IMR-90 (cell line): ENCODE measurements at regions not wholly inside any gene's neighbourhood (a gene's known extent, or its start where the extent isn't known, plus 50 kb on each side); places are given as distances from the start of the nearest gene placed in this dataset.

Source experiments
- ATAC-seq: fragments of 200-7000 bp; cut with Tn5 transposase; 2 replicates; pipeline ENCODE4 v1.9.1; 2020; ENCODE audit warnings: low read depth, mild to moderate bottlenecking, moderate library complexity
- BruUV-seq: library from RNA; stranded (reverse); fragments of 400-500 nt; replicated peaks from 2 replicates; lab custom pipeline; 2021; lab: Mats Ljungman, UMichigan
- CTCF ChIA-PET: fragments of 300-600 bp; formaldehyde crosslinking; extraction: SDS; loops from one replicate; lab custom pipeline; 2021; ENCODE audit warnings: antibody characterized with exemption; lab: Yijun Ruan, JAX
- POLR2A ChIA-PET: fragments of 300-600 bp; sonication (Branson Sonifier 250); formaldehyde crosslinking; loops from one replicate; lab custom pipeline; 2022; ENCODE audit warnings: antibody characterized with exemption; ENCODE audit not compliant: unreplicated experiment; lab: Charles Lee
- DNase-seq: peaks from one replicate; pipeline ENCODE4 v3.0.0; 2013
- H2AFZ ChIP-seq: replicated peaks from 2 replicates; pipeline ENCODE3; 2013; ENCODE audit warnings: low read length, mild to moderate bottlenecking; ENCODE audit not compliant: poor library complexity
- H2AK5ac ChIP-seq: 2 replicates; pipeline ENCODE4 v1.6.1; 2013; ENCODE audit warnings: low read depth, low read length, inconsistent platforms
- H2AK9ac ChIP-seq: replicated peaks from 2 replicates; pipeline ENCODE3; 2013; ENCODE audit warnings: mild to moderate bottlenecking, low read depth, low read length, moderate library complexity; ENCODE audit not compliant: poor library complexity
- H2BK120ac ChIP-seq: 2 replicates; pipeline ENCODE4 v1.6.1; 2013; ENCODE audit warnings: low read depth, low read length, inconsistent platforms
- H2BK15ac ChIP-seq: 3 replicates; pipeline ENCODE4 v1.6.1; 2013; ENCODE audit warnings: low read depth, low read length, inconsistent platforms
- H2BK20ac ChIP-seq: 2 replicates; pipeline ENCODE4 v1.6.1; 2013; ENCODE audit warnings: low read depth, mild to moderate bottlenecking, inconsistent platforms, low read length, moderate library complexity
- H2BK5ac ChIP-seq: 2 replicates; pipeline ENCODE4 v1.6.1; 2013; ENCODE audit warnings: mild to moderate bottlenecking, low read depth, low read length, inconsistent platforms; ENCODE audit not compliant: poor library complexity, severe bottlenecking
- H3K14ac ChIP-seq: replicated peaks from 2 replicates; pipeline ENCODE4 v1.6.1; 2013; ENCODE audit warnings: low read depth, low read length, inconsistent platforms
- H3K18ac ChIP-seq: 2 replicates; pipeline ENCODE4 v1.6.1; 2013; ENCODE audit warnings: low read depth, low read length, control low read depth
- H3K23ac ChIP-seq: 2 replicates; pipeline ENCODE4 v1.6.1; 2013; ENCODE audit warnings: low read depth, low read length, inconsistent platforms
- H3K27ac ChIP-seq: 2 replicates; pipeline ENCODE4 v1.5.1; 2013; ENCODE audit warnings: mild to moderate bottlenecking, control low read depth, low read length; ENCODE audit not compliant: insufficient read depth
- H3K27me3 ChIP-seq: 2 replicates; pipeline ENCODE4 v1.6.1; 2013; ENCODE audit warnings: low read length; ENCODE audit not compliant: control insufficient read depth, insufficient read depth
- H3K36me3 ChIP-seq: 2 replicates; pipeline ENCODE4 v1.6.1; 2013; ENCODE audit warnings: low read length, mixed read lengths; ENCODE audit not compliant: control insufficient read depth, insufficient read depth
- H3K4ac ChIP-seq: 2 replicates; pipeline ENCODE4 v1.6.1; 2013; ENCODE audit warnings: low read depth, low read length, inconsistent platforms
- H3K4me1 ChIP-seq: 2 replicates; pipeline ENCODE4 v1.6.1; 2013; ENCODE audit warnings: low read length, mixed read lengths; ENCODE audit not compliant: control insufficient read depth, insufficient read depth
- H3K4me2 ChIP-seq: 2 replicates; pipeline ENCODE4 v1.6.1; 2013; ENCODE audit warnings: low read depth, mild to moderate bottlenecking, control low read depth, low read length, moderate library complexity
- H3K4me3 ChIP-seq: 2 replicates; pipeline ENCODE4 v1.5.1; 2013; ENCODE audit warnings: low read depth, mild to moderate bottlenecking, control low read depth, low read length, moderate library complexity; ENCODE audit not compliant: insufficient read depth
- H3K56ac ChIP-seq: 2 replicates; pipeline ENCODE4 v1.6.1; 2013; ENCODE audit warnings: low read length, inconsistent platforms; ENCODE audit not compliant: insufficient read depth; ENCODE audit errors: extremely low read depth
- H3K79me1 ChIP-seq, 2 experiments: 2 replicates each; pipeline ENCODE4 v1.6.1; 2013; ENCODE audit warnings: low read length in 2 of 2, inconsistent platforms in 1 of 2, low read depth in 1 of 2
- H3K9ac ChIP-seq: 2 replicates; pipeline ENCODE4 v1.6.1; 2013; ENCODE audit warnings: low read depth, low read length, control low read depth
- H3K9me1 ChIP-seq: 2 replicates; pipeline ENCODE4 v1.6.1; 2013; ENCODE audit warnings: low read length, inconsistent platforms; ENCODE audit not compliant: insufficient read depth
- H3K9me3 ChIP-seq: 2 replicates; pipeline ENCODE4 v1.6.1; 2013; ENCODE audit warnings: low read length; ENCODE audit not compliant: control insufficient read depth, insufficient read depth
- H4K20me1 ChIP-seq: 2 replicates; pipeline ENCODE4 v1.6.1; 2013; ENCODE audit warnings: low read length, inconsistent platforms; ENCODE audit not compliant: insufficient read depth
- H4K5ac ChIP-seq: 2 replicates; pipeline ENCODE4 v1.6.1; 2013; ENCODE audit warnings: mild to moderate bottlenecking, low read depth, low read length, control low read depth
- H4K8ac ChIP-seq, 2 experiments: 2 replicates each; pipeline ENCODE4 v1.6.1; 2013; ENCODE audit warnings: low read depth in 2 of 2, low read length in 2 of 2, control low read depth in 1 of 2, inconsistent platforms in 1 of 2
- H4K91ac ChIP-seq: 2 replicates; pipeline ENCODE4 v1.6.1; 2013; ENCODE audit warnings: low read depth, low read length, inconsistent platforms; ENCODE audit not compliant: insufficient read depth
- USF2 ChIP-seq: fragments of 150-350 bp; IDR thresholded peaks from 2 replicates; pipeline ENCODE4 v1.6.1; 2017; ENCODE audit warnings: mild to moderate bottlenecking, antibody characterized with exemption, low read length, low read depth
- WGBS, 2 experiments: methylation state at CpG; one replicate each; pipeline versions ENCODE4 v1.1.5 to v1.1.7; 2013; ENCODE audit warnings: missing lambda C conversion rate in 2 of 2; ENCODE audit not compliant: insufficient read length in 1 of 2; ENCODE audit errors: extremely low coverage in 2 of 2; 5-methylcytosine and 5-hydroxymethylcytosine counted together
- dilution Hi-C: fragments of 300-500 bp; cut with HindIII; formaldehyde crosslinking; loops from one replicate; pipeline ENCODE4 v1.14.3; 2018; ENCODE audit warnings: low sequenced_read_pairs; ENCODE audit not compliant: unreplicated experiment
- in situ Hi-C: fragments of 300-500 bp; cut with MboI; formaldehyde crosslinking; loops from 3 replicates; pipeline ENCODE4 v1.14.3; 2019; ENCODE audit warnings: low sequenced_read_pairs, inconsistent platforms, mixed read lengths
- intact Hi-C: fragments of 100-400 bp; cut with micrococcal nuclease; formaldehyde crosslinking; loops from 2 replicates; pipeline ENCODE4 v1.10.0; 2022

- dilution Hi-C loops: no loop called here
Observed at GRCh38 chr16:64507240-64508024, 614.4 kb downstream of the CDH11 start.

More at GRCh38 chr16:64507240-64508024, 614.4 kb downstream of the CDH11 start:
- ChIA-PET POLR2A (no interaction called here), CTCF (no interaction called here)
- no peak overlapping the region for H2BK15ac ChIP-seq
- H3K23ac ChIP-seq: no peak overlapping the region
- H3K14ac ChIP-seq: no peak overlapping the region
- no peak overlapping the region for H4K5ac ChIP-seq
- BruUV-seq: no TSS peak
- no peak for TF ChIP-seq USF2
- H4K91ac ChIP-seq: no peak overlapping the region
- H3K18ac ChIP-seq: no peak overlapping the region
- no peak overlapping the region for H3K4me3 ChIP-seq
- in situ Hi-C loops (no loop called here), intact Hi-C loops (no loop called here)
- ATAC-seq (no peak), DNase-seq (no peak)
- no peak overlapping the region for H2BK120ac ChIP-seq
- H3K9ac ChIP-seq: no peak overlapping the region
- no peaks in the 10 kb centered on the region for H3K4me1 ChIP-seq
- no peak overlapping the region for H2BK5ac ChIP-seq
- H3K36me3 ChIP-seq: no peaks in the 10 kb centered on the region
- no peaks in the 10 kb centered on the region for H4K20me1 ChIP-seq
- no CpG with 5 or more reads among the region's 2 CpGs for WGBS, 2 experiments
- no peaks in the 10 kb centered on the region for H3K79me1 ChIP-seq
- no peak overlapping the region for H2AK9ac ChIP-seq
- no peak overlapping the region for H3K4ac ChIP-seq
- H2BK20ac ChIP-seq: no peak overlapping the region
- H3K56ac ChIP-seq: no peak overlapping the region
- H3K27me3 ChIP-seq: no peaks in the 10 kb centered on the region
- no peak overlapping the region for H2AK5ac ChIP-seq
- H3K27ac ChIP-seq: no peak overlapping the region
- no peaks in the 10 kb centered on the region for H3K9me3 ChIP-seq
- H3K4me2 ChIP-seq: no peak overlapping the region
- no peak overlapping the region for H4K8ac ChIP-seq
- no peaks in the 10 kb centered on the region for H3K9me1 ChIP-seq
- no peak overlapping the region for H2AFZ ChIP-seq
